MM.1S (cell line): ENCODE measurements at regions not wholly inside any gene's neighbourhood (a gene's known extent, or its start where the extent isn't known, plus 50 kb on each side); places are given as distances from the start of the nearest gene placed in this dataset.

Source experiments
- DNase-seq: peaks from one replicate; pipeline ENCODE4 v3.0.0-alpha.2; 2015
- H2AFZ ChIP-seq: fragments of 300-600 bp; sonication (generic); 2 replicates; pipeline ENCODE4 v1.6.0; 2016; ENCODE audit warnings: antibody characterized with exemption, low read length
- H3F3A ChIP-seq: fragments of 300-600 bp; sonication (generic); 2 replicates; pipeline ENCODE4 v1.6.1; 2016; ENCODE audit warnings: mild to moderate bottlenecking, antibody characterized with exemption, low read length, moderate library complexity, mixed read lengths; ENCODE audit not compliant: insufficient read depth
- H3K27ac ChIP-seq: fragments of 300-600 bp; sonication (generic); 2 replicates; pipeline ENCODE4 v1.5.1; 2016; ENCODE audit warnings: mild to moderate bottlenecking, low read length
- H3K27me3 ChIP-seq: fragments of 300-600 bp; sonication (generic); replicated peaks from 2 replicates; pipeline ENCODE4 v1.6.0; 2016; ENCODE audit warnings: low read length; ENCODE audit not compliant: insufficient read depth
- H3K36me3 ChIP-seq: fragments of 300-600 bp; sonication (generic); replicated peaks from 2 replicates; pipeline ENCODE4 v1.6.1; 2016; ENCODE audit warnings: mild to moderate bottlenecking, low read length, mixed read lengths; ENCODE audit not compliant: insufficient read depth
- H3K4me1 ChIP-seq: fragments of 300-600 bp; sonication (generic); 2 replicates; pipeline ENCODE4 v1.6.1; 2016; ENCODE audit warnings: low read length, mixed read lengths
- H3K4me2 ChIP-seq: fragments of 300-600 bp; sonication (generic); 2 replicates; pipeline ENCODE4 v1.6.0; 2016; ENCODE audit warnings: low read depth, low read length
- H3K4me3 ChIP-seq: fragments of 300-600 bp; sonication (generic); 2 replicates; pipeline ENCODE4 v1.5.1; 2016; ENCODE audit warnings: low read length, mixed read lengths
- H3K79me2 ChIP-seq: fragments of 300-600 bp; sonication (generic); 2 replicates; pipeline ENCODE4 v1.6.1; 2016; ENCODE audit warnings: mixed run types, low read length, mixed read lengths
- H3K9ac ChIP-seq: fragments of 300-600 bp; sonication (generic); 2 replicates; pipeline ENCODE4 v1.6.1; 2016; ENCODE audit warnings: low read length, mixed read lengths
- H3K9me2 ChIP-seq: fragments of 300-600 bp; sonication (generic); replicated peaks from 2 replicates; pipeline ENCODE4 v1.6.1; 2016; ENCODE audit warnings: mild to moderate bottlenecking, low read length, mixed read lengths; ENCODE audit not compliant: insufficient read depth
- H3K9me3 ChIP-seq: fragments of 300-600 bp; sonication (generic); replicated peaks from 2 replicates; pipeline ENCODE4 v1.6.1; 2016; ENCODE audit warnings: mild to moderate bottlenecking, low read length, mixed read lengths; ENCODE audit not compliant: insufficient read depth
- H4K20me1 ChIP-seq: fragments of 300-600 bp; sonication (generic); 2 replicates; pipeline ENCODE4 v1.6.1; 2016; ENCODE audit warnings: mild to moderate bottlenecking, low read length, moderate library complexity, mixed read lengths; ENCODE audit not compliant: insufficient read depth
- EZH2 ChIP-seq: fragments of 300-600 bp; sonication (generic); optimal IDR thresholded peaks from 2 replicates; pipeline ENCODE3; 2017; ENCODE audit warnings: low read depth, mild to moderate bottlenecking, antibody characterized with exemption, low read length, mixed read lengths
- EZH2phosphoT487 ChIP-seq: fragments of 300-600 bp; sonication (generic); IDR thresholded peaks from 2 replicates; pipeline ENCODE4 v1.6.1; 2018; ENCODE audit warnings: antibody characterized with exemption, low read length
- TF ChIP-seq, protein P1 (sequence below): fragments of 300-600 bp; sonication (generic); IDR thresholded peaks from 2 replicates; pipeline ENCODE4 v1.5.1; 2016; ENCODE audit warnings: antibody characterized with exemption, low read length, mixed read lengths

DNA sequence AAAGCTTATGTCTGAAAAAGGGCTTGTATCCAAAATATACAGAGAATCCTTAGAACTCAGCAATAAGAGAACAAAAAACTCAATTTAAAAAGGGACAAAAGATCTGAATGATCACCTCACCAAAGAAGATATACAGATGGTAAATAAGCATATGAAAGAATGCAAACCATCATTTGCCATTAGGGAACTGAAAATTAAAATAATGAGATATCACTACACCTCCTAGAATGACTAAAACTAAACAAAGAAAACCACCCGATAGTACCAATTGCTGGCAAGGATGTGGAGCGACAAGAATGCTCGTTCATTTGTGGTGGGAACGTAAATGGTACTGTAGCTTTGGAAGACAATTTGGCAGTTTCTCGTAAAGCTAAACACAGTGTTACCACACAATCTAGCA is 66.9 kb upstream of the MPHOSPH6 start:
- no peak overlapping the region for H3K27ac ChIP-seq
- H2AFZ ChIP-seq = no peak overlapping the region
- no peaks in the 10 kb centered on the region for H3K79me2 ChIP-seq
- no peaks in the 10 kb centered on the region for H4K20me1 ChIP-seq
- H3K4me2 ChIP-seq = no peak overlapping the region
- H3K36me3 ChIP-seq = no peaks in the 10 kb centered on the region
- H3K9ac ChIP-seq = no peak overlapping the region
- H3K9me2 ChIP-seq = no peaks in the 10 kb centered on the region
- H3K4me3 ChIP-seq = no peak overlapping the region
- H3K4me1 ChIP-seq = no peaks in the 10 kb centered on the region
- TF ChIP-seq EZH2 (no peak), EZH2phosphoT487 (no peak)
- TF ChIP-seq, protein P1, sequence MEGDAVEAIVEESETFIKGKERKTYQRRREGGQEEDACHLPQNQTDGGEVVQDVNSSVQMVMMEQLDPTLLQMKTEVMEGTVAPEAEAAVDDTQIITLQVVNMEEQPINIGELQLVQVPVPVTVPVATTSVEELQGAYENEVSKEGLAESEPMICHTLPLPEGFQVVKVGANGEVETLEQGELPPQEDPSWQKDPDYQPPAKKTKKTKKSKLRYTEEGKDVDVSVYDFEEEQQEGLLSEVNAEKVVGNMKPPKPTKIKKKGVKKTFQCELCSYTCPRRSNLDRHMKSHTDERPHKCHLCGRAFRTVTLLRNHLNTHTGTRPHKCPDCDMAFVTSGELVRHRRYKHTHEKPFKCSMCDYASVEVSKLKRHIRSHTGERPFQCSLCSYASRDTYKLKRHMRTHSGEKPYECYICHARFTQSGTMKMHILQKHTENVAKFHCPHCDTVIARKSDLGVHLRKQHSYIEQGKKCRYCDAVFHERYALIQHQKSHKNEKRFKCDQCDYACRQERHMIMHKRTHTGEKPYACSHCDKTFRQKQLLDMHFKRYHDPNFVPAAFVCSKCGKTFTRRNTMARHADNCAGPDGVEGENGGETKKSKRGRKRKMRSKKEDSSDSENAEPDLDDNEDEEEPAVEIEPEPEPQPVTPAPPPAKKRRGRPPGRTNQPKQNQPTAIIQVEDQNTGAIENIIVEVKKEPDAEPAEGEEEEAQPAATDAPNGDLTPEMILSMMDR = no peak
- H3F3A ChIP-seq = no peaks in the 10 kb centered on the region
- H3K9me3 ChIP-seq = no peaks in the 10 kb centered on the region
- H3K27me3 ChIP-seq = no peaks in the 10 kb centered on the region
- no peak for DNase-seq

DNA sequence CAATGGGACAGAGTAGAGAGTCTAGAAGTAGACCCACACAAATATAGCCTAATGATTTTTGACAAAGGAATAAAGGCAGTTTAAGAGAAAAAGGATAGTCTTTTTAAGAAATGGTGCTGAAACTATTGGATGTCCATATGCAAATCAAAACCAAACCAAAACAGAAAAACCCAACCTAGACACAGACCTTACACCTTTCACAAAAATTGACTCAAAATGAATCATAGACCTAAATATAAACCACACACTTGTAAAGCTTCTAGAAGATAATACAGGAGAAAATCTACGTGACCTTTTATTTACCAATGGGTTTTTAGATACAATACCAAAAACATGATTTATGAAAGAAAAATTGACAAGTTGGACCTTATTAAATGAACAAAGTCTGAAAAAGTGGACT is 66.4 kb upstream of the MPHOSPH6 start:
- H3K4me2 ChIP-seq = no peak overlapping the region
- H3K27me3 ChIP-seq = no peaks in the 10 kb centered on the region
- no peaks in the 10 kb centered on the region for H3K79me2 ChIP-seq
- H4K20me1 ChIP-seq = no peaks in the 10 kb centered on the region
- no peak overlapping the region for H2AFZ ChIP-seq
- H3F3A ChIP-seq = no peaks in the 10 kb centered on the region
- H3K36me3 ChIP-seq = no peaks in the 10 kb centered on the region
- H3K9ac ChIP-seq = no peak overlapping the region
- no peak overlapping the region for H3K27ac ChIP-seq
- H3K9me3 ChIP-seq = no peaks in the 10 kb centered on the region
- no peak for TF ChIP-seq EZH2
- TF ChIP-seq, protein P1 = no peak
- no peak for TF ChIP-seq EZH2phosphoT487
- no peak overlapping the region for H3K4me3 ChIP-seq
- no peaks in the 10 kb centered on the region for H3K4me1 ChIP-seq
- H3K9me2 ChIP-seq = no peaks in the 10 kb centered on the region
- no peak for DNase-seq

GRCh38 chr16:82232806-82233205 is 62.8 kb upstream of the MPHOSPH6 start:
- no peak overlapping the region for H2AFZ ChIP-seq
- no peak overlapping the region for H3K4me3 ChIP-seq
- H3K79me2 ChIP-seq = no peaks in the 10 kb centered on the region
- H3K9me2 ChIP-seq = no peaks in the 10 kb centered on the region
- no peaks in the 10 kb centered on the region for H3K9me3 ChIP-seq
- no peaks in the 10 kb centered on the region for H4K20me1 ChIP-seq
- H3K4me2 ChIP-seq = no peak overlapping the region
- no peaks in the 10 kb centered on the region for H3K4me1 ChIP-seq
- no peak for DNase-seq
- H3F3A ChIP-seq = no peaks in the 10 kb centered on the region
- TF ChIP-seq EZH2 (no peak), EZH2phosphoT487 (no peak)
- H3K9ac ChIP-seq = no peak overlapping the region
- no peaks in the 10 kb centered on the region for H3K36me3 ChIP-seq
- H3K27ac ChIP-seq = no peak overlapping the region
- no peaks in the 10 kb centered on the region for H3K27me3 ChIP-seq

DNA sequence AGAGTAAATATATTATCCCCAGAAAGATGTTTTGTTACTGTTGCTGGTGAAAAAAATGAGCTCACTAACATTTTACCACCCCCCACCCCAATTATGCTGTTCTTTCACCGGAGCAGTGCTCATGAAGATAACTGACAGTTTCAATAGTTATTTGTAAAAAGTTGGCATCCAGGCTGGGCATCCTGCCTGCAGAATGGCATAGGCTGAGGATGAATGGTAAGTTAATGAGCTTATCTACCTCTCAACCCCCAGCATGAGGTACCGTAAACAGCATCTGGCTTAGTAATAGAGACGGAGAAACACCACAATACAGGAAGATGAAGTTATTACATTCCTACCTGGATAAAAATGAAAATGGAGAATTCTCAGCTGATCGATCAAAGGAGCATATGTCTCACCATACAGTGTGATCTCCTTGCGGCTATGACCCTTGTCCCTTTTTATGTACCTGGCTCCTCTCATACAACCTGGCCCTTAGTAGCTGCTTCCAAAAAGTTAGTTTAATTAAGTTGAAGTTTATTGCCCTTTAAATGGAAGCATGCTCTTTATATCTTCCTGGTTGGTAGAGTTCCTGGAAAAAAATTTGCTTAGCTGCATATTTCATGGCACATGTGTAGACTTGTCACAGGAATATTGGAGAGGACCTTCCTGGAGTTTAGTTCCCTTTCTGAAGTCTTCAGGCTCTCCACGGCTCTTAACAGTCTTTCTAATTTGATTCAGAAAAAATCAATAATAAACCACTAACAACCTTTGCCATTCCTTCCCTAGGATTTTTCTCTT is 61.2 kb upstream of the MPHOSPH6 start:
- Histone ChIP-seq H3K4me3 (no peak overlapping the region), H2AFZ (no peak overlapping the region), H4K20me1 (no peaks in the 10 kb centered on the region), H3K36me3 (no peaks in the 10 kb centered on the region), H3K79me2 (no peaks in the 10 kb centered on the region), H3K27me3 (no peaks in the 10 kb centered on the region), H3K9me3 (no peaks in the 10 kb centered on the region), H3K9me2 (no peaks in the 10 kb centered on the region), H3F3A (no peaks in the 10 kb centered on the region), H3K4me1 (no peaks in the 10 kb centered on the region), H3K9ac (no peak overlapping the region), H3K27ac (no peak overlapping the region), H3K4me2 (no peak overlapping the region)
- no peak for DNase-seq
- TF ChIP-seq, protein P1 = no peak
- TF ChIP-seq EZH2 (no peak), EZH2phosphoT487 (no peak)
